H9 (cell line): ENCODE measurements at regions not wholly inside any gene's neighbourhood (a gene's known extent, or its start where the extent isn't known, plus 50 kb on each side); places are given as distances from the start of the nearest gene placed in this dataset.

Experiments
- DNase-seq: peaks from one replicate; pipeline ENCODE4 v3.0.0-alpha.2; 2017
- H2AFZ ChIP-seq: one replicate; pipeline ENCODE4 v1.6.1; 2013; ENCODE audit warnings: mild to moderate bottlenecking, low read length, control low read depth, moderate library complexity
- H2AK5ac ChIP-seq: 2 replicates; pipeline ENCODE4 v1.6.1; 2013; ENCODE audit warnings: low read length, control low read depth, mixed read lengths; ENCODE audit not compliant: insufficient read length
- H2BK120ac ChIP-seq: one replicate; pipeline ENCODE4 v1.6.1; 2013; ENCODE audit warnings: low read depth, mild to moderate bottlenecking, low read length, control low read depth, inconsistent platforms; ENCODE audit not compliant: poor library complexity, severe bottlenecking
- H2BK12ac ChIP-seq: 2 replicates; pipeline ENCODE4 v1.6.1; 2013; ENCODE audit warnings: low read length, control low read depth, mixed read lengths, low read depth; ENCODE audit not compliant: insufficient read length
- H2BK15ac ChIP-seq: 2 replicates; pipeline ENCODE4 v1.6.1; 2013; ENCODE audit warnings: low read depth, low read length, control low read depth
- H2BK20ac ChIP-seq: one replicate; pipeline ENCODE4 v1.6.1; 2013; ENCODE audit warnings: low read depth, mild to moderate bottlenecking, low read length, control low read depth, inconsistent platforms; ENCODE audit not compliant: poor library complexity, severe bottlenecking
- H2BK5ac ChIP-seq: 2 replicates; pipeline ENCODE4 v1.6.1; 2013; ENCODE audit warnings: low read length, control low read depth, mixed read lengths; ENCODE audit not compliant: insufficient read length
- H3K14ac ChIP-seq: 2 replicates; pipeline ENCODE4 v1.6.1; 2013; ENCODE audit warnings: low read length, control low read depth; ENCODE audit not compliant: insufficient read depth
- H3K18ac ChIP-seq: 2 replicates; pipeline ENCODE4 v1.6.1; 2013; ENCODE audit warnings: low read depth, mild to moderate bottlenecking, mixed read lengths, low read length, control low read depth; ENCODE audit not compliant: insufficient read length
- H3K23ac ChIP-seq: 2 replicates; pipeline ENCODE4 v1.6.1; 2013; ENCODE audit warnings: low read length, control low read depth, mixed read lengths, low read depth; ENCODE audit not compliant: insufficient read length
- H3K23me2 ChIP-seq: 2 replicates; pipeline ENCODE4 v1.6.1; 2013; ENCODE audit warnings: low read depth, mild to moderate bottlenecking, mixed read lengths, low read length, control low read depth; ENCODE audit not compliant: insufficient read length, poor library complexity, severe bottlenecking
- H3K27ac ChIP-seq: 2 replicates; pipeline ENCODE4 v1.5.1; 2013; ENCODE audit warnings: low read length, control low read depth, mixed read lengths, low read depth; ENCODE audit not compliant: insufficient read length
- H3K27me3 ChIP-seq: 2 replicates; pipeline ENCODE4 v1.6.1; 2013; ENCODE audit warnings: low read length, control low read depth, inconsistent platforms; ENCODE audit not compliant: insufficient read depth
- H3K4ac ChIP-seq: 2 replicates; pipeline ENCODE4 v1.6.1; 2013; ENCODE audit warnings: low read depth, mild to moderate bottlenecking, control low read depth, inconsistent platforms, low read length, moderate library complexity
- H3K4me1 ChIP-seq: 2 replicates; pipeline ENCODE4 v1.6.1; 2013; ENCODE audit warnings: low read length, control low read depth, inconsistent platforms; ENCODE audit not compliant: insufficient read depth
- H3K4me2 ChIP-seq: 2 replicates; pipeline ENCODE4 v1.6.1; 2013; ENCODE audit warnings: low read length, control low read depth, mixed read lengths; ENCODE audit not compliant: insufficient read length, insufficient read depth
- H3K56ac ChIP-seq: 2 replicates; pipeline ENCODE4 v1.6.1; 2013; ENCODE audit warnings: low read depth, mild to moderate bottlenecking, mixed read lengths, low read length, control low read depth; ENCODE audit not compliant: insufficient read length
- H3K79me1 ChIP-seq: 2 replicates; pipeline ENCODE4 v1.6.1; 2013; ENCODE audit warnings: low read depth, mild to moderate bottlenecking, moderate library complexity, low read length, control low read depth, inconsistent platforms; ENCODE audit not compliant: insufficient read depth, poor library complexity, severe bottlenecking
- H3K79me2 ChIP-seq: 2 replicates; pipeline ENCODE4 v1.6.1; 2013; ENCODE audit warnings: low read length, control low read depth, inconsistent platforms; ENCODE audit not compliant: insufficient read depth
- H3K9ac ChIP-seq: 2 replicates; pipeline ENCODE4 v1.6.1; 2013; ENCODE audit warnings: low read length, control low read depth, mixed read lengths; ENCODE audit not compliant: insufficient read length; ENCODE audit errors: extremely low read depth
- H3K9me3 ChIP-seq: one replicate; pipeline ENCODE4 v1.6.1; 2013; ENCODE audit warnings: low read depth, low read length, inconsistent platforms; ENCODE audit not compliant: control insufficient read depth
- H3T11ph ChIP-seq: one replicate; pipeline ENCODE4 v1.6.1; 2013; ENCODE audit warnings: mild to moderate bottlenecking, low read length, control low read depth, inconsistent platforms
- H4K20me1 ChIP-seq: one replicate; pipeline ENCODE4 v1.6.1; 2013; ENCODE audit not compliant: control insufficient read depth, insufficient read length, insufficient read depth
- H4K5ac ChIP-seq: 2 replicates; pipeline ENCODE4 v1.6.1; 2013; ENCODE audit warnings: low read depth, mild to moderate bottlenecking, mixed read lengths, low read length, control low read depth; ENCODE audit not compliant: insufficient read length
- H4K8ac ChIP-seq: replicated peaks from 2 replicates; pipeline ENCODE4 v1.6.1; 2013; ENCODE audit warnings: low read length, control low read depth, mixed read lengths, low read depth; ENCODE audit not compliant: insufficient read length
- H4K91ac ChIP-seq: 2 replicates; pipeline ENCODE4 v1.6.1; 2013; ENCODE audit warnings: low read depth, mild to moderate bottlenecking, moderate library complexity, mixed read lengths, low read length, control low read depth; ENCODE audit not compliant: insufficient read length
- H3K27ac Mint-ChIP-seq, 3 experiments: 2 replicates in 2 of 3; 3 replicates in 1 of 3; pipeline ENCODE4 v1.8.0; 2020 to 2021; ENCODE audit warnings: mixed read lengths in 3 of 3, mild to moderate bottlenecking in 1 of 3, moderate library complexity in 1 of 3
- H3K27me3 Mint-ChIP-seq: 2 replicates; pipeline ENCODE4 v1.8.0; 2021; ENCODE audit warnings: low read depth, mild to moderate bottlenecking, moderate library complexity, mixed read lengths
- H3K36me3 Mint-ChIP-seq, 3 experiments: 2 replicates in 2 of 3; 3 replicates in 1 of 3; pipeline ENCODE4 v1.8.0; 2020 to 2021; ENCODE audit warnings: low read depth in 3 of 3, mixed read lengths in 3 of 3; ENCODE audit not compliant: insufficient read depth in 1 of 3
- H3K4me1 Mint-ChIP-seq, 2 experiments: 2 replicates each; pipeline ENCODE4 v1.8.0; 2020; ENCODE audit warnings: mixed read lengths in 2 of 2
- H3K4me3 Mint-ChIP-seq, 2 experiments: 2 replicates in 1 of 2; 3 replicates in 1 of 2; pipeline ENCODE4 v1.8.0; 2020 to 2021; ENCODE audit warnings: mild to moderate bottlenecking in 2 of 2, mixed read lengths in 2 of 2, moderate library complexity in 1 of 2
- H3K9me3 Mint-ChIP-seq, 2 experiments: 2 replicates in 1 of 2; 3 replicates in 1 of 2; pipeline ENCODE4 v1.8.0; 2020; ENCODE audit warnings: mild to moderate bottlenecking in 2 of 2, mixed read lengths in 2 of 2, moderate library complexity in 1 of 2
- CTCF ChIP-seq: fragments of 200-600 bp; sonication (generic); conservative IDR thresholded peaks from 3 replicates; pipeline ENCODE4 v1.8.0; 2021; ENCODE audit warnings: antibody characterized with exemption, mild to moderate bottlenecking
- WGBS: extraction: QIAGEN DNeasy Blood & Tissue Kit; methylation state at CpG from one replicate; pipeline ENCODE4 v1.1.7; 2013; ENCODE audit warnings: missing lambda C conversion rate, low lambda C conversion rate, mixed read lengths; ENCODE audit not compliant: insufficient read length; ENCODE audit errors: extremely low coverage; 5-methylcytosine and 5-hydroxymethylcytosine counted together

GRCh38 chr2:216789081-216789480 is 70.8 kb downstream of the TNP1 start:
- H3K9me3 ChIP-seq, result no peaks in the 10 kb centered on the region
- H2BK5ac ChIP-seq, result no peak overlapping the region
- Mint-ChIP-seq H3K4me1 (peaks cover 19 to 40% of the 10 kb centered on the region in 2 experiments), H3K27me3 (peaks cover 6% of the 10 kb centered on the region), H3K27ac (peak overlapping the region in 1 of 3 experiments; percentile 85; a peak in 1 of 7 replicates), H3K4me3 (no peak overlapping the region), H3K9me3 (no peaks in the 10 kb centered on the region), H3K36me3 (no peaks in the 10 kb centered on the region)
- no peak overlapping the region for H3T11ph ChIP-seq
- no peak for TF ChIP-seq CTCF
- H2BK20ac ChIP-seq, result no peak overlapping the region
- no peaks in the 10 kb centered on the region for H3K79me1 ChIP-seq
- H4K5ac ChIP-seq, result no peak overlapping the region
- H3K14ac ChIP-seq, result no peak overlapping the region
- no peak overlapping the region for H3K9ac ChIP-seq
- H3K4me2 ChIP-seq, result no peak overlapping the region
- no peak overlapping the region for H3K18ac ChIP-seq
- no peak overlapping the region for H3K4ac ChIP-seq
- H3K4me1 ChIP-seq, result peaks cover 5% of the 10 kb centered on the region; the same call in 1 of the 2 replicates
- H3K23me2 ChIP-seq, result no peaks in the 10 kb centered on the region
- H3K79me2 ChIP-seq, result no peaks in the 10 kb centered on the region
- H4K20me1 ChIP-seq, result no peaks in the 10 kb centered on the region
- no peak overlapping the region for H3K27ac ChIP-seq
- H4K8ac ChIP-seq, result no peak overlapping the region
- no peaks in the 10 kb centered on the region for H3K27me3 ChIP-seq
- H4K91ac ChIP-seq, result no peak overlapping the region
- no CpG with 5 or more reads among the region's 5 CpGs for WGBS
- H2AFZ ChIP-seq, result no peak overlapping the region
- H3K56ac ChIP-seq, result no peak overlapping the region
- DNase-seq, result no peak
- no peak overlapping the region for H3K23ac ChIP-seq
- no peak overlapping the region for H2BK120ac ChIP-seq
- H2BK12ac ChIP-seq, result no peak overlapping the region
- H2AK5ac ChIP-seq, result no peak overlapping the region
- no peak overlapping the region for H2BK15ac ChIP-seq
